ENCODE measurements at regions not wholly inside any gene's neighbourhood (a gene's known extent, or its start where the extent isn't known, plus 50 kb on each side); places are given as distances from the start of the nearest gene placed in this dataset.

- no peaks in the 10 kb centered on the region for H3K27me3 ChIP-seq
- H3K4me3 ChIP-seq, result no peak overlapping the region
- intact Hi-C loops (cut with DNase I), result no loop called here
- peaks cover 0 to 4% (median 3%) of the 10 kb centered on the region in 4 donors for H3K4me1 ChIP-seq
- DNase-seq, result peak; percentile 39
- no peaks in the 10 kb centered on the region for H3K9me3 ChIP-seq
- TF ChIP-seq POLR2A (IDR thresholded peaks at IDR 0.05) (no peak), CTCF (IDR thresholded peaks at IDR 0.05) (no peak), EP300 (IDR thresholded peaks at IDR 0.05) (no peak), POLR2AphosphoS5 (IDR thresholded peaks at IDR 0.05) (no peak)
- no peaks in the 10 kb centered on the region for H3K36me3 ChIP-seq
- H3K27ac ChIP-seq, result no peak overlapping the region
- 92 to 94% methylated on average over 7 of the region's 7 CpGs for WGBS, 2 donors
Observed at GRCh38 chr1:47679826-47680225, 242.0 kb downstream of the FOXD2 start.

- 90% methylated on average over 10 of the region's 10 CpGs for WGBS, 2 donors
- Histone ChIP-seq H3K4me3 (no peak overlapping the region), H3K36me3 (no peaks in the 10 kb centered on the region), H3K4me1 (peaks cover 0 to 15% (median 12%) of the 10 kb centered on the region in 4 donors), H3K27me3 (no peaks in the 10 kb centered on the region), H3K9me3 (no peaks in the 10 kb centered on the region), H3K27ac (no peak overlapping the region)
- no peak for TF ChIP-seq EP300 (IDR thresholded peaks at IDR 0.05)
- TF ChIP-seq POLR2A (IDR thresholded peaks at IDR 0.05), result no peak
- TF ChIP-seq POLR2AphosphoS5 (IDR thresholded peaks at IDR 0.05), result no peak
- no peak for TF ChIP-seq CTCF (IDR thresholded peaks at IDR 0.05)
- peak; percentile 28 for DNase-seq
- intact Hi-C loops (cut with DNase I), result no loop called here
Observed at GRCh38 chr1:47680815-47681475, 243.1 kb downstream of the FOXD2 start.

GRCh38 chr1:47681735-47682134 is 243.9 kb downstream of the FOXD2 start:
- peaks cover 0 to 17% (median 13%) of the 10 kb centered on the region in 4 donors for H3K4me1 ChIP-seq
- WGBS, 2 donors, result 94 to 95% methylated on average over 4 of the region's 4 CpGs
- intact Hi-C loops (cut with DNase I), result no loop called here
- peak; percentile 17 for DNase-seq
- H3K4me3 ChIP-seq, result no peak overlapping the region
- no peak for TF ChIP-seq EP300 (IDR thresholded peaks at IDR 0.05)
- no peak for TF ChIP-seq POLR2AphosphoS5 (IDR thresholded peaks at IDR 0.05)
- TF ChIP-seq POLR2A (IDR thresholded peaks at IDR 0.05), result no peak
- TF ChIP-seq CTCF (IDR thresholded peaks at IDR 0.05), result no peak
- H3K36me3 ChIP-seq, result no peaks in the 10 kb centered on the region
- H3K27me3 ChIP-seq, result no peaks in the 10 kb centered on the region
- H3K27ac ChIP-seq, result no peak overlapping the region
- H3K9me3 ChIP-seq, result no peaks in the 10 kb centered on the region

GRCh38 chr1:47682198-47682597 is 244.4 kb downstream of the FOXD2 start:
- TF ChIP-seq POLR2A (IDR thresholded peaks at IDR 0.05), result no peak
- TF ChIP-seq EP300 (IDR thresholded peaks at IDR 0.05), result no peak
- TF ChIP-seq CTCF (IDR thresholded peaks at IDR 0.05), result no peak
- TF ChIP-seq POLR2AphosphoS5 (IDR thresholded peaks at IDR 0.05), result no peak
- H3K4me3 ChIP-seq, result no peak overlapping the region
- WGBS, 2 donors, result 86 to 90% methylated on average over 7 of the region's 7 CpGs
- no peak overlapping the region for H3K27ac ChIP-seq
- peaks cover 0 to 17% (median 13%) of the 10 kb centered on the region in 4 donors for H3K4me1 ChIP-seq
- DNase-seq, result no peak
- H3K36me3 ChIP-seq, result no peaks in the 10 kb centered on the region
- H3K9me3 ChIP-seq, result no peaks in the 10 kb centered on the region
- no peaks in the 10 kb centered on the region for H3K27me3 ChIP-seq
- intact Hi-C loops (cut with DNase I), result no loop called here

Data from sigmoid colon (tissue), 6 donors.